ENCODE measurements at regions not wholly inside any gene's neighbourhood (a gene's known extent, or its start where the extent isn't known, plus 50 kb on each side); places are given as distances from the start of the nearest gene placed in this dataset.

DNA sequence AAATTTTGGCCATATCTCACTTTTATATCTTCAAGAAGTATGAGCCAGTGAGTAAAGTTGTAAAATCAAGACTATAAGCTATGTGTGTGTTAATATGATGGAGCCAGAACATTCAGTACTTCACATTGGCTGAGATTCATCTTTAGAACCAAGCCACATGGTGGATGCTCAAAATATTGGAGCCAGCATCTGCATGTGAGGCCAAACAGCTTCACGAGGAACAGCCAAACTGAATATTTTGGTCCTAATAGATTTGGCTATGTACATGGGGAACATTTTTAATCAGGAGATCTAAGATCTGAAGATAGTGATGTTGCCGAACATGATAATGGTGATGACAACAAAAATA lies 1089.8 kb downstream of the TUSC7 start:
- Histone ChIP-seq H3K36me3 (ENCODE audit: control insufficient read depth in 2 of 3, insufficient read depth in 3 of 3, low read length in 3 of 3) (no peaks in the 10 kb centered on the region), H3K27ac (ENCODE audit: low read depth in 2 of 2, low read length in 2 of 2) (no peak overlapping the region), H3K4me1 (ENCODE audit: control insufficient read depth in 2 of 3, insufficient read depth in 2 of 3, low read depth in 1 of 3, low read length in 3 of 3) (no peaks in the 10 kb centered on the region), H3K4me3 (ENCODE audit: low read length in 3 of 3) (no peak overlapping the region), H3K9me3 (ENCODE audit: control insufficient read depth in 2 of 3, insufficient read depth in 1 of 3, low read length in 3 of 3) (no peaks in the 10 kb centered on the region), H3K27me3 (ENCODE audit: control insufficient read depth, insufficient read depth, low read length) (no peaks in the 10 kb centered on the region), H3K9ac (ENCODE audit: low read length in 3 of 3) (no peak overlapping the region)
- DNase-seq: no peak
- FAIRE-seq: no peak
- intact Hi-C loops (cut with DNase I): no loop called here
- TF ChIP-seq, protein P1, sequence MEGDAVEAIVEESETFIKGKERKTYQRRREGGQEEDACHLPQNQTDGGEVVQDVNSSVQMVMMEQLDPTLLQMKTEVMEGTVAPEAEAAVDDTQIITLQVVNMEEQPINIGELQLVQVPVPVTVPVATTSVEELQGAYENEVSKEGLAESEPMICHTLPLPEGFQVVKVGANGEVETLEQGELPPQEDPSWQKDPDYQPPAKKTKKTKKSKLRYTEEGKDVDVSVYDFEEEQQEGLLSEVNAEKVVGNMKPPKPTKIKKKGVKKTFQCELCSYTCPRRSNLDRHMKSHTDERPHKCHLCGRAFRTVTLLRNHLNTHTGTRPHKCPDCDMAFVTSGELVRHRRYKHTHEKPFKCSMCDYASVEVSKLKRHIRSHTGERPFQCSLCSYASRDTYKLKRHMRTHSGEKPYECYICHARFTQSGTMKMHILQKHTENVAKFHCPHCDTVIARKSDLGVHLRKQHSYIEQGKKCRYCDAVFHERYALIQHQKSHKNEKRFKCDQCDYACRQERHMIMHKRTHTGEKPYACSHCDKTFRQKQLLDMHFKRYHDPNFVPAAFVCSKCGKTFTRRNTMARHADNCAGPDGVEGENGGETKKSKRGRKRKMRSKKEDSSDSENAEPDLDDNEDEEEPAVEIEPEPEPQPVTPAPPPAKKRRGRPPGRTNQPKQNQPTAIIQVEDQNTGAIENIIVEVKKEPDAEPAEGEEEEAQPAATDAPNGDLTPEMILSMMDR (IDR thresholded peaks at IDR 0.05; ENCODE audit: borderline replicate concordance, extremely low read depth, insufficient read depth): no peak

DNA sequence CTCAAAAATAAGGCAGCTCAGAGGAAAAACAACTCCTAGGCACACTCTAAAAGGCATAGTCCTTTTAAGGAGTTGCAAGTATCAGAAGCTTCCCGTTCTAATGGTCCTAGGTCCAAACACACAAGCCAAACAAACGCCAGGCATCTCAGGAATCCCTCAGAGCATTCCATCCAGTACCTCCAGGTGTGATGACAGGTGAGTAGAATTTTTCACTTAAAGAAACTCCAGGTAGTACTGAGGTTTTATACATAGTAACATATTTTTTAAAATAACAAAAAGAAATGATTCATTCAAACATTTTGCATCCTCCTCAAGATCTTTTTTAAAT lies 1092.3 kb downstream of the TUSC7 start:
- no peak overlapping the region for H3K9ac ChIP-seq (ENCODE audit: low read length in 3 of 3)
- DNase-seq (no peak), FAIRE-seq (no peak)
- TF ChIP-seq, protein P1 (IDR thresholded peaks at IDR 0.05; ENCODE audit: borderline replicate concordance, extremely low read depth, insufficient read depth): no peak
- no peak overlapping the region for H3K4me3 ChIP-seq (ENCODE audit: low read length in 3 of 3)
- H3K36me3 ChIP-seq (ENCODE audit: control insufficient read depth in 2 of 3, insufficient read depth in 3 of 3, low read length in 3 of 3): no peaks in the 10 kb centered on the region
- no peaks in the 10 kb centered on the region for H3K27me3 ChIP-seq (ENCODE audit: control insufficient read depth, insufficient read depth, low read length)
- no peaks in the 10 kb centered on the region for H3K9me3 ChIP-seq (ENCODE audit: control insufficient read depth in 2 of 3, insufficient read depth in 1 of 3, low read length in 3 of 3)
- no peak overlapping the region for H3K27ac ChIP-seq (ENCODE audit: low read depth in 2 of 2, low read length in 2 of 2)
- intact Hi-C loops (cut with DNase I): no loop called here
- H3K4me1 ChIP-seq (ENCODE audit: control insufficient read depth in 2 of 3, insufficient read depth in 2 of 3, low read depth in 1 of 3, low read length in 3 of 3): no peaks in the 10 kb centered on the region

DNA sequence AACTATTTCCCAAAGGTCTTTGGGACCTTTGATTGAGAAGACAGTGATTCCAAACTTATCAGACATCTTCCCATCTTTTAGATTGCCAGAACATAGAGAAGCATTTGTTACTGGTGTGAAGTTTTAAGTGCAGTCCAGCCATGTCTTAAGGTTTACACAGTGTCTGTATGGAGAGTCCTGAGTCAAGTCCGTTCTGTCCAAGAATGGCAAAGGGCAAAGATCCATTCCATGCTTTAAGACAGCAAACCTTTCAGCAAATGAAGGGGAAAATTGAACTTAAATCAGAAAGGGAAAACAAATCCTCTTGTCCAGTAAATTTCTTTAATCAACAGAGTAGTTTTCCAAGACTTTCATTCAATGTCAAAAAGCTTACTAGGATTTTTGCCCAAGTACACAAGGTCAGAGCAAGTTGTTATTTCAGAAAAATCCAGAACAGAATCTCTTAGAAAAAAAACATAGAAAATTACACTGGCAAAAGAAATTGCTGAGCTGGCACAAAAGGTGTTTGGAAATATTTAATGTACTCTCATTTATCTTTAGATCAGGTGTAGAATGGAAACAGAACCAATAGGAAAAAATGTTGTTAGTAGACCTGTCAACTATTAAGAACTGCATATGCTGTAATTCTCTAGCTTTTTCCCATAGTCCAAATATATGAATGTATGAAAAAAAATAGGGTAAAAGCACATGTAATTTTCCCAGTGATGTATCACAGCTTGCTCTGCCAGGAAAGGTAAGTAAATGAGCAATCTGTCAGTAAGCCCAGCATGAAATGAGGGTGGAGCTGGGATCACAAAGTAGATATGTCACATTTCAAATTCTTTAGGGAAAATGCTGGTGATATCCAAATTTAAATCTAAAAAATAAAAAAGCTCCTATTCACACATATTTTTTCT lies 1099.9 kb downstream of the TUSC7 start:
- TF ChIP-seq, protein P1 (IDR thresholded peaks at IDR 0.05; ENCODE audit: borderline replicate concordance, extremely low read depth, insufficient read depth): no peak
- FAIRE-seq (no peak), DNase-seq (no peak)
- Histone ChIP-seq H3K4me3 (ENCODE audit: low read length in 3 of 3) (no peak overlapping the region), H3K36me3 (ENCODE audit: control insufficient read depth in 2 of 3, insufficient read depth in 3 of 3, low read length in 3 of 3) (no peaks in the 10 kb centered on the region), H3K9me3 (ENCODE audit: control insufficient read depth in 2 of 3, insufficient read depth in 1 of 3, low read length in 3 of 3) (no peaks in the 10 kb centered on the region), H3K4me1 (ENCODE audit: control insufficient read depth in 2 of 3, insufficient read depth in 2 of 3, low read depth in 1 of 3, low read length in 3 of 3) (no peaks in the 10 kb centered on the region), H3K9ac (ENCODE audit: low read length in 3 of 3) (no peak overlapping the region), H3K27me3 (ENCODE audit: control insufficient read depth, insufficient read depth, low read length) (no peaks in the 10 kb centered on the region), H3K27ac (ENCODE audit: low read depth in 2 of 2, low read length in 2 of 2) (no peak overlapping the region)
- intact Hi-C loops (cut with DNase I): no loop called here

DNA sequence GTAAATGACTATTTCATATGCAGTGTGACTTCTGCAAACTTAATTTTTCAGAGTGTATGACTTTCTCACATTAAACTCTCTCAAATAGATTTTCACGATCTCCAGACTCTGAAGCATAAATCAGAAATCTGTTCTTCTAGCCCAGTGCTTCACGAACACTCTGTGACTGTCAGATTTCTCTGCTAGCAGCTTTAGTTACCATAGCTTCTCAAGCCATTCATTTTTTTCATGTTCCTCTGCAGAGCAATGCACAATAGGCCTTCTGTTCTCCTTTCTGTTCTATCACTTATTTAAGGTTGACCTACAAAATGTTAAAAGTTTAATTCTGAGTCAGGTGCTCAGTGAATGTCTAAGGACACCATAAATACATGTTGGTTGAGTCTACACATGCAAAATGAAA lies 1102.2 kb downstream of the TUSC7 start:
- no peak overlapping the region for H3K27ac ChIP-seq (ENCODE audit: low read depth in 2 of 2, low read length in 2 of 2)
- FAIRE-seq: no peak
- H3K9me3 ChIP-seq (ENCODE audit: control insufficient read depth in 2 of 3, insufficient read depth in 1 of 3, low read length in 3 of 3): no peaks in the 10 kb centered on the region
- TF ChIP-seq, protein P1 (IDR thresholded peaks at IDR 0.05; ENCODE audit: borderline replicate concordance, extremely low read depth, insufficient read depth): no peak
- no peaks in the 10 kb centered on the region for H3K27me3 ChIP-seq (ENCODE audit: control insufficient read depth, insufficient read depth, low read length)
- intact Hi-C loops (cut with DNase I): no loop called here
- no peak overlapping the region for H3K9ac ChIP-seq (ENCODE audit: low read length in 3 of 3)
- H3K4me1 ChIP-seq (ENCODE audit: control insufficient read depth in 2 of 3, insufficient read depth in 2 of 3, low read depth in 1 of 3, low read length in 3 of 3): no peaks in the 10 kb centered on the region
- H3K4me3 ChIP-seq (ENCODE audit: low read length in 3 of 3): no peak overlapping the region
- DNase-seq: no peak
- no peaks in the 10 kb centered on the region for H3K36me3 ChIP-seq (ENCODE audit: control insufficient read depth in 2 of 3, insufficient read depth in 3 of 3, low read length in 3 of 3)

Measured in kidney (tissue), 13 donors.